ENCODE measurements at regions not wholly inside any gene's neighbourhood (a gene's known extent, or its start where the extent isn't known, plus 50 kb on each side); places are given as distances from the start of the nearest gene placed in this dataset.

- intact Hi-C loops (cut with DNase I; ENCODE audit: low total_unique reads), result no loop called here
- DNase-seq (ENCODE audit: low spot score in 2 of 2), result no peak
- no peak overlapping the region for H3K4me3 ChIP-seq (ENCODE audit: low read depth, poor library complexity, severe bottlenecking)
- no peak for TF ChIP-seq POLR2A (IDR thresholded peaks at IDR 0.05)
- TF ChIP-seq, protein P1, sequence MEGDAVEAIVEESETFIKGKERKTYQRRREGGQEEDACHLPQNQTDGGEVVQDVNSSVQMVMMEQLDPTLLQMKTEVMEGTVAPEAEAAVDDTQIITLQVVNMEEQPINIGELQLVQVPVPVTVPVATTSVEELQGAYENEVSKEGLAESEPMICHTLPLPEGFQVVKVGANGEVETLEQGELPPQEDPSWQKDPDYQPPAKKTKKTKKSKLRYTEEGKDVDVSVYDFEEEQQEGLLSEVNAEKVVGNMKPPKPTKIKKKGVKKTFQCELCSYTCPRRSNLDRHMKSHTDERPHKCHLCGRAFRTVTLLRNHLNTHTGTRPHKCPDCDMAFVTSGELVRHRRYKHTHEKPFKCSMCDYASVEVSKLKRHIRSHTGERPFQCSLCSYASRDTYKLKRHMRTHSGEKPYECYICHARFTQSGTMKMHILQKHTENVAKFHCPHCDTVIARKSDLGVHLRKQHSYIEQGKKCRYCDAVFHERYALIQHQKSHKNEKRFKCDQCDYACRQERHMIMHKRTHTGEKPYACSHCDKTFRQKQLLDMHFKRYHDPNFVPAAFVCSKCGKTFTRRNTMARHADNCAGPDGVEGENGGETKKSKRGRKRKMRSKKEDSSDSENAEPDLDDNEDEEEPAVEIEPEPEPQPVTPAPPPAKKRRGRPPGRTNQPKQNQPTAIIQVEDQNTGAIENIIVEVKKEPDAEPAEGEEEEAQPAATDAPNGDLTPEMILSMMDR (IDR thresholded peaks at IDR 0.05), result no peak
- WGBS, 2 donors, result 65 to 73% methylated on average over 5 of the region's 5 CpGs
Observed at GRCh38 chr7:25978466-25978865, 173.5 kb upstream of the NFE2L3 start.

DNA sequence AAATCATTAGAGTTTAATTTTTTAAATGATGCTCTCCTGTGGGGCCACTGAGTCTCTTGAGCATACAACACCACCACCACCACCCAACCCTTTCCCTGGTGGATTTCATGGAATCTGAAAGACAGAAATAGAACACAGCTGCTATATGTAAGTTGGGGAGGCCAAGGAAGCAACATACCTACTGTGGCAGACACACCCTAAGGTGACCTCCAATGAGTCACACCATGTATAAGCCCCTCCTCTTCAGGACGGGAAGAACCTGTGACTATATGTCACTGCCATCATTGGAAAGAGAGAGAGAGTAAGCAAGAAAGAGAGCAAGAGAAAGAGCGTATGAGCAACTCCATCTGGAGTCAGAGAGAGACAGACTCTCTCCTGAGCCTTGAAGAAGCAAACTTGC lies 172.4 kb upstream of the NFE2L3 start:
- intact Hi-C loops (cut with DNase I; ENCODE audit: low total_unique reads), result no loop called here
- H3K4me3 ChIP-seq (ENCODE audit: low read depth, poor library complexity, severe bottlenecking), result no peak overlapping the region
- 52 to 66% methylated on average over 2 of the region's 2 CpGs for WGBS, 2 donors
- no peak for DNase-seq (ENCODE audit: low spot score in 2 of 2)
- no peak for TF ChIP-seq POLR2A (IDR thresholded peaks at IDR 0.05)
- TF ChIP-seq, protein P1 (IDR thresholded peaks at IDR 0.05), result no peak

GRCh38 chr7:25982684-25983083 lies 169.3 kb upstream of the NFE2L3 start:
- intact Hi-C loops (cut with DNase I; ENCODE audit: low total_unique reads), result no loop called here
- 78 to 83% methylated on average over 2 of the region's 2 CpGs for WGBS, 2 donors
- DNase-seq (ENCODE audit: low spot score in 2 of 2), result no peak
- TF ChIP-seq, protein P1 (IDR thresholded peaks at IDR 0.05), result no peak
- no peak for TF ChIP-seq POLR2A (IDR thresholded peaks at IDR 0.05)
- H3K4me3 ChIP-seq (ENCODE audit: low read depth, poor library complexity, severe bottlenecking), result no peak overlapping the region

DNA sequence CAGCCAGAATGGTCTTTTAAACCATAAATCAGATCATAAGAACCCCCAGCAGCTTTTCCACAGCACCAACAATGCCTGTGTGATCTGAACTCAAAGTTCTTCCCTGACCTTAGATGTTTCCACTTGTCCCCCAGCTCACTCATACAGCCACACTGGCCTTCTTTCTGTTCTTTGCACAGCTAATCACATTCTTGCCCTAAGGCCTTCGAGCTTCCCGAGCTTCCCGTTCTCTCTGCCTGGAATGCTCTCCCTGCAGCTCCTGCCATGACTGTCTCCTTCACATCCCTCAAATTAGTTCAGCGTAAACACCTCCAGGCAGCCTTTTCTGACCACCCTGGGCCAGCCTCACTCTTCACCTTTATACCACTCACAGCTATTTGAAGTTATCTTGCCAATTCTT lies 166.8 kb upstream of the NFE2L3 start:
- intact Hi-C loops (cut with DNase I; ENCODE audit: low total_unique reads), result no loop called here
- WGBS, 2 donors, result 51 to 53% methylated on average over 4 of the region's 4 CpGs
- TF ChIP-seq POLR2A (IDR thresholded peaks at IDR 0.05), result no peak
- TF ChIP-seq, protein P1 (IDR thresholded peaks at IDR 0.05), result no peak
- no peak overlapping the region for H3K4me3 ChIP-seq (ENCODE audit: low read depth, poor library complexity, severe bottlenecking)
- no peak for DNase-seq (ENCODE audit: low spot score in 2 of 2)

DNA sequence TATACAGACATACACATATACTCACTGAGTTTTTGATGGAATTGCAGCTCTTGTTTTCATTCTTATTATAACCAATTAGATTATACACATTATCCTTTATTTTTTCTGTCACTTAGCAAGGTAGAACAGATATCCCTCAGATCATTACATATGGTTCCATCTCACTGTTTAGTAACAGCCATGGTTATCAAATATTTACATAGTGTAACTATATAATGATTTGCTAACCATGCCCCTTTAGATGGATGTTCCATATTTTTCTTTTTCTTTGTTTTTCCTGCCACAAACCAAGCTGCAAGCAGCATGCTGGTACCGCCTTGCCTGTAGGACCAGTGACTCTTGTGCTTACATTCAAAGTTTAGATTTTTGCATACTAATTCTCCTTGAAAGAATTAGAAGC lies 163.4 kb upstream of the NFE2L3 start:
- intact Hi-C loops (cut with DNase I; ENCODE audit: low total_unique reads), result no loop called here
- 88 to 100% methylated on average over 1 of the region's 1 CpG for WGBS, 2 donors
- H3K4me3 ChIP-seq (ENCODE audit: low read depth, poor library complexity, severe bottlenecking), result no peak overlapping the region
- TF ChIP-seq POLR2A (IDR thresholded peaks at IDR 0.05), result no peak
- TF ChIP-seq, protein P1 (IDR thresholded peaks at IDR 0.05), result no peak
- no peak for DNase-seq (ENCODE audit: low spot score in 2 of 2)

GRCh38 chr7:25989140-25989705 lies 162.8 kb upstream of the NFE2L3 start:
- DNase-seq (ENCODE audit: low spot score in 2 of 2), result no peak
- TF ChIP-seq, protein P1 (IDR thresholded peaks at IDR 0.05), result no peak
- no peak for TF ChIP-seq POLR2A (IDR thresholded peaks at IDR 0.05)
- WGBS, 2 donors, result 54 to 61% methylated on average over 6 of the region's 6 CpGs
- intact Hi-C loops (cut with DNase I; ENCODE audit: low total_unique reads), result no loop called here
- no peak overlapping the region for H3K4me3 ChIP-seq (ENCODE audit: low read depth, poor library complexity, severe bottlenecking)
